ENCODE measurements at regions not wholly inside any gene's neighbourhood (a gene's known extent, or its start where the extent isn't known, plus 50 kb on each side); places are given as distances from the start of the nearest gene placed in this dataset.
A peak's percentile ranks its signal among the peaks of the same experiment; 100 is the strongest.
"Not testable (repeated sequence)": the region's sequence is repeated elsewhere in the genome, so short reads cannot be mapped to it uniquely, and the experiment has no call there.

DNA sequence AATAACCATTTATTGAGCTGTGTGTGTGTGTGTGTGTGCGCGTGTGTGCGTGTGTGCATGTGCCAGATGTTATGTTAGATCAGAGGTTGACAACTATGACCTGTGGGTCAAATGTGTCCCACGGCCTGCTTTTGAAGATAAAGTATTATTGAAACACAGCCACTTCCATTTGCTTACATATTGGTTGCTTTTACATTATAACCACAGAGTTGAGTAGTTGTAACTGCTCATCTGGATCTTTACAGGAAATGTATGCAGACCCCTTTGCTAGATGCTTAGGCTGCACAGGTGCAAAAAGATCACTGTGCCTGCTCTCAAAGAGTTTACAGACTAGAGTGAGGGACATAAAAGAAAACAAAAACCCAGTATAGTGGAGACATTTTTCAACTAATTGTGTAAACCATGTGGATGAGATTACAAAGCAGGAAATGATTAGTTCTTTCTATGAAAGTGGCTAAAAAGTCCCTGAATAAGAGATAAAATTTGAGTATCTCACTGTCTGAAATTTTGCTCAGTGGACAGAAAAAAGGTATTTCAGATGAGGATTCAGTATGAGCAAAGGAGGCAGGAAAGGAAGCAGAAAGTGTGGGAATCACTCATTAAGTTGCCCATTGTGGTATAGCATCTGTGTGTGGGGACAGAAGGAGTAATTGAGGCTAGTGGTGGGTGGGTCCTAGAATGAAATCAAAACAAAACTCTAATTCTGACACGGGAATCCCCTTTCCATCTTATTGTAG lies 188.4 kb downstream of the PAH start:
- DNase-seq (ENCODE audit: low spot score), result no peak

DNA sequence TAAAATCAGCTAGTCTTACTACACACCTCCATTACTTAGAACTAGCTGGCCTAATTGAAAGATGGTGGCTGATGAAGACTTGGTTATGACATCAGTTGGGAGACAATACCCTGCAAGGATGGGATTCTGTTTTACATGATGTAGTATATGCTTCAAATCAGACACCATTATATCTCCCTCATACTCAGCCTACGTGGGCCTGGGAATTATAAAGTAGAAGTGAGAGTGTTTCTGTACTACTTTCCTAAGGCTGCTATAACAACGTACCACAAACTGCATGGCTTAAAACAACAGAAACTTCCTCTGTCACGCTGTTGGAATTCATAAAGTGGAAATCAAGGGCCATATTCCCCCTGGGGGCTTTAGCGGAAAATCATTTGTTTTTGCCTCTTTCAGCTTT lies 190.4 kb downstream of the PAH start:
- no peak for DNase-seq (ENCODE audit: low spot score)

DNA sequence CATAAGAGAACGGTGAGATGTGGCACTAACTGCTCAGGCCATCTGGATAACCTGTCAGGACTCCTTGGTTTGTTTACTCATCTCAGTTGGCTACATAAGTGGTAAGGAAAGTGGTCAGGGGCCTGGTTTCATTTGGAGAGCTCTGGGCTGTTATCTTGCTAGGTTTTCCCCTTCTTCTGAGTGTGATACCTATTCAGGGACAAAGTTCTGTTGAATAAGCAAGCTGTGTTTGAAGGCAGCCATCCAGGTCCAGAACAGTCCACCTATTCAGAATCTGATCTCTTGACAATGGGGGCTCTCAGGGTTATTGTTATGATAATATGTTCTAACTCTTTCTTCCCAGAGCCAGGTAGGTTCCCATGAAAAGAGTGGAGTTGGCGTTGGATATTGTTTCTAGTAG lies 194.9 kb downstream of the PAH start:
- no peak for DNase-seq (ENCODE audit: low spot score)

DNA sequence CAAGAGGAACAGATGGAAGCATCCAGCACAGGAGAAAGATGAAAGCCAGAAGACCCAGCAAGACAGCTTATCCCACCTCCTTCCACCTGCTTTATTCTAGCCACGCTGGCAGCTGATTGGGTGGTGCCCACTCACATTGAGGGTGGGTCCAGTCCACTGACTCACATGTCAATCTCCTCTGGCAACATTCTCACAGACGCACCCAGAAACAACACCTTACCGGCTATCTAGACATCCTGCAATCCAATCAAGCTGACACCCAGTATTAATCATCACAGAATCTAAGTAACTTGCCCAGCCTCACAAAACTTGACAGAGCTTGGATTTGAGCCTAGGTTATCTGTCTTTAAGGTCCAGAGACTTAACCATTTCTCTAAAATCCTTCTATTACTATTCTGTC lies 208.9 kb downstream of the PAH start:
- DNase-seq (ENCODE audit: low spot score), result no peak

DNA sequence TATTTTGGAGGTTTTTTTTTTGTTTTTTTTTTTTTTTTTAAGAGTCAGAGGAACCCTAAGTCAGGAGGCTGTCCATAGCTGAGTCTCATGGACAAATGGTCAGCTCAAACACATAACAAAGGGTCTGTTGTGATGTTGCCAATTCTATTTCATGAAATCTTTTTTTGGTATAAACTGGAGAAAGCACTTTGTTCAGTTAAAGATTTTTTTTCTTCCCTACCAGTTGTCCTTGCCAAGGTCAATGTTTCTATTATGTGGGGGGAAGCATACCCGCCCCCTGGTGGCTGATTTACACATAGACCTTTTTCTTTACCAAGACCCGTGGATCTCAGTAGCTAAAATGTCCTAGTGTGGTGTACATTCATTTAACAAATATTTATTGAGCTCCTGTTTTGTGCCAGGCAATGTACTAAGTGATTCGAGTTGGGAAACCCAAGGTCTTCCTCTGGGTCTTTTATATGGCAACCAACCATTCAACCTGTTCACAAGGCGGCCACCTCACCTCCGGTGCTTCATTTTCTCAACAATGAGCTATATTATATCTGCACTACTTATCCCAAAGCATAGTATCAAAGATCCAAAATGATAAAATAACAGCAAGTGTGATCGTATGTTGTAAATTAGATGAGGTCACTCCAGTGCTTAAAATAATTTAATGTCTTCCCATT lies 214.5 kb downstream of the PAH start:
- peak; percentile 61 for DNase-seq (ENCODE audit: low spot score)

DNA sequence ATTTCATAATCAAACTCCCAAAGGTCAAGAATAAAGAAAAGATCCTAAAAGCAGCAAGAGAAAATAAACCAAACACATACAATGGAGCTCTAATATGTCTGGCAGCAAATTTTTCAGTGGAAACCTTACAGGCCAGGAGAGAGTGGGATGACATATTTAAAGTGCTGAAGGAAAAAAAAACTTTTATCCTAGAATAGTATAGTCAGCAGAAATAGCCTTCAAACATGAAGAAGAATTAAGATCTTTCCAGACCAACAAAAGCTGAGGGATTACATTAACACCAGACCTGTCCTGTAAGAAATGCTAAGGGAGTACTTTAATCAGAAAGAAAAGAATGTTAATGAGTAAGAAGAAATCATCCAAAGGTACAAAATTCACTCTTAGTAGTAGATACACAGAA lies 215.7 kb upstream of the IGF1 start:
- DNase-seq (ENCODE audit: low spot score), result no peak

DNA sequence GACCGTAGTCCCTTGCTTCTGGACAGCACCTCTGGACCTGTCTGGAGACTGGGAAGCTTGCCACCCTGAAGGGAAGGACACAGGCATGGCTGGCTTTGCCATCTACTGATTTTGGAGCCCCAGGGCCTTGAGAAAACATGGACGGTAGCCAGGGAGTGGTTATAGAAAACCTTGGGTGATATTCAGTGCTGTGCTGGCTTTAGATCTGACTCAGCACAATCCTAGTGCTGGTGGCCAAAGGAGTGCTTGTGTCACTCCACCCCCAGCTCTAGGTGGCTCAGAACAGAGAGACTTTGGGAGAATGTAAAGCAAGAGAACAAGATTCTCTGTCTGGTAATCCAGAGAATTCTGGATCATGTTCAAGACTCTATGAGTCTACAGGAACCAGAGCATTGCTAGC lies 214.5 kb upstream of the IGF1 start:
- no peak for DNase-seq (ENCODE audit: low spot score)

DNA sequence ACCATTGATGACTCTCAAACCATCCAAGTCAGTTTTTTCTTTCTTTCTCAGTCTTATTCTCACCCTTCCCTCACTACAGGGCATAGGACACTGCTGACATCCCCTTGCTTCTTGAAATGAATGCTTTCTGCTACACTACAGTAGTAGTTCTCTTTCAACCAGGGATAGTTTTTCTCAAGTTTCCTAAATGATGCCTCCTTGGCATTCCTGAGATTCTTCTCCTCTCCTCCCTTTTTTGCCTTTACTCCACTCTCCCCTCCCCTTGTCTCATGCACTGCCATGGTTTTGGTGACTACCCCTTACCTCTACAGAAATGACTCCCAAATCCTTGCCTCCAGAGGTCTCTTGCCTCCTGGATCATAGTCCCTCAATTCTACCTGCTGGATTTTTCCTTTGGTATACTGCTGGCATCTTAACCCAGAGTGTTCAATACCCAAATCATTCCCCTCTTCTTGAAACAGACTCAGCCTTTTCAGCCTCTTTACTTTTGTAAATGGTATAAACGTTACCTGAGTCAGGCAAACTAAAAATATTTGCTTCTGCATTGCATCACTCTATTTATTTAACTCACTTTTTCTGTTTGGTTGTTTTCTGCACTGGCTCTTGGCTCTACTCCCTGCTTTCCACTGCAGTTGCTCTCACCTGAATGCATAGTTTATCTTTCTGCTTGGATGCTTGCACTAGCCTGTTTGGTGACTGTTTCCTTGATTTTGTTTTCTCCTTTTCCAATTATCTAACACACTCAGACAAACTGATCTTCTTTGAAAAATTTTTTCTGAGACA lies 211.6 kb upstream of the IGF1 start:
- no peak for DNase-seq (ENCODE audit: low spot score)

DNA sequence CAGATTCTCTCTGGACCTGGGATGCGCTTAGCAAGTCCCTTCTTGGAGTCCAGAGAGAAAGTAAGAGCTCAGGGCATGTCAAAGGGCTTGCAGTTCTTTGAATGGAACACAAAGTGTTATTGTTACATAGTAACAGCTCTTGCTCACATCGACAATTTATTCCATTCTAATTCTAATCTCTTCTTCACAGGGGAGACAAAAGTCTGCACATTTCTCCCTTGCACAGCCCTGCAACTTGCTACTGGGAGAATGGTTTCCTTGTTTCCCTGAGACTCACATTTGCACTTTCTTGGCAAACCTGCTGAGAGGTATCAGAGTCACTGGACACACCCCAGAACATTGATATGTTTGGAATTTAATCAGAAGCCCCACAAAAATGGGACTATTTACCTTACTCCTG lies 209.9 kb upstream of the IGF1 start:
- no peak for DNase-seq (ENCODE audit: low spot score)

DNA sequence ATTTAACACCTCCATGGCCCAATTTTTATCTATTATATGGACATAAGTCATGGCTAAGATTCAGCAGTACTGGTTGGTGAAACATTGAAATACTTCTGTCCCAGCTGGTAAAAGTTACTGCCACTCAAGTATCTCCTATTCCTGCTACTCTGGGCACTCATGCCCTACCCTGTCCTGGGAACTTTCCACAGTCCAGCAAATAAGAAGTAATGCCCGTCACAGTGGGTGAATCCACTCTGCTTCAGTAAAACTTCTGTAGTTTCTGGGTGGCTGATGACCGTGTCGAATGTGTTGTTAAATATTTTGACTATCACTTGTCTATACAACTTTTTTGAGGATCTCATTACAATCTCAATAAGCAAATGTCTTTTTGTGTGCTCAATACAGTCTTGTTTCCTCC lies 209.3 kb upstream of the IGF1 start:
- peak; percentile 3 for DNase-seq (ENCODE audit: low spot score)

DNA sequence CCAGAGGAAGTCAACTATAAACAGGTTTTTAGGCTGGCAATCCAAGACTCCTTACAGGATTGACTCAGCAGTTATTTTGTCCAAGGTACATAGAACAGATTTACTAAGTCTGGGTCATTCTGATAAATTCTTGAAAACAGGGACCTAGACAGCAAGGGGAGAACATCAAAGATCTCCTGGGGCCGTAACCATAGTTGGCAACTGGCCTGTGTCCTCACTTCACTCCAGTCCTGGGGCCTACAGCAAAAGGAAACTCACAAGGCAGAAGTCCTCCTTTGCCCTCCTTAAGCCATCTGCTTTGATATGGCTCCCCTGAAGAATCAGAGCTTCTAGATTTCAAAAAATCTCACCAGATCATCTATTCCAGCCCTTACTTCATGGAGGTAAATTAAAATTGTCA lies 207.2 kb upstream of the IGF1 start:
- DNase-seq (ENCODE audit: low spot score), result no peak

DNA sequence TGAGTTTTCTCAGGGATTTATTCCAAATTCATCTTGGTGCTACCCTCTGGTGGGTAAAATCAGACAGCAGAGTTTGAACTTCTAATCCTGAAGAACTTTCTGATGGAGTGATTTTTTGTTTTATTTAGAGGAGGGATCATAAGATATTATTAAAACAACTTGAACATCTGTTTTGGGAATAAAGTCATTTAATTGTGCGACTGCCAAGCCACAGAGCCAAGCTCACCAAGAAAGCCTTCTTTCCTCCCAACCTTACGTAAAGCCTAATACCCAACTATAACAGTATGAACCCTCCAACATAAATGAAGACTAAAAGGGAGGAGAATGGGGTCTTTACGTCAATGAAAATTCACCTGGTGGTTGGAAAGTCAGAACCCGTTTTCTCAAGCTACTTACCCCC lies 205.5 kb upstream of the IGF1 start:
- no peak for DNase-seq (ENCODE audit: low spot score)

DNA sequence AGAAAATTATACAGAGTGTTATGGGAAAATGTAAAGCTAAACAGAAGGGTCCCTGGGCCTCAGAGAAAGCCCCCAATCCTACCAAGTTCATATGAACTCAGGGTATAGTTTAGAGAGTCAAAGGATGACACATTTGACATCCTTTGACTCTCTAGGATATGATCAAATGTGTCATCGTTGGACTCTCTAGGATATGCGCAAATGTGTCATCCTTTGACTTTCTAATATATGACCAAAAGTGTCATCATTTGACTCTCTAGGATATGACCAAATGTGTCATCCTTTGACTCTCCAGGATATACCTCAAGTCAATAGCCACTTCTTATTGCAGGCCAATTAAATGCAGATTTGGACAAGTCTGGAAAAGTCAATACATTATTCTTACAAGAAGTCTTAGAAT lies 204.8 kb upstream of the IGF1 start:
- DNase-seq (ENCODE audit: low spot score), result no peak

DNA sequence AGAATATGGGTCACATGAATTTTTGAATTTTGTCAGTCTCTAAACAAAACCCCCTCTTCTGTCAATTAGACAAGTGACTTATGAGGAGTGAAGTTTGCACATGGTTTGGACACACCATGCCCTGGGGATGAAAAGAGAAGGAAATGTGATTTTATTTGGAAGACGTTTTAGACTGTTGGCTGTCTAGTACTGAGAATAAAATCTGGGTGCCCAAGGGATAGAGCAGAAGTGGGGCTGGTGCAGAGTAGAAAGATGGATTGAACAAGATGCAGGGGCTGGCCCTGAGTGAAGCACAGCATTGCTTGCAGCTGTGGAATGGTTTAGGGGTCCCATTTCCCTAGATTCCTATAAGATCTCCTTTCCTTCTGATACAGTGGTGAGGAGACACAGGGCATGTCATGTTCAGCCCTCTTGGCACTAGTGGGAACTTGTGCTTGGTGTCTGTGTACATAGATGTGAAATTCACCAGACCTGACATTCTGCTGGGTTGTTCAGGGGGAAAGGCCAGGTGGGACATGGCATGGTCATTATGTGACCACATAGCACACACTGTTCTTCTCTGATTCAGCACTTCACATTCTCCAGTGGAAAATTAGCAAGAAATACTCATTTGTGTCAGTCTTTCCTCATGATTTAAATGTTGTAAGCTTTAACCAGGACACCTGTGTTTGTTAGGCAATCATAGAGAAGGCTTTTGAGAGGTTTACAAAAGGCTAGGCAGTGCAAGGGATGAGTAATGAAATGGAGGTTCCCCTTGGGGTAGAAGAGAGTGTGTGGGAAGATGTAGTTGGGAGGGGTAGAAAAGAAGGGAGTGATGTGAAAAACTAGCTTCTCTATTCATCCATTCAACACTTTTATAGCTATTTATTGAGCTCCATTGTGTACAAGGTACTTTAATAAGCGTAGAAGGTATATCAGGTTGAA lies 202.3 kb upstream of the IGF1 start:
- DNase-seq (ENCODE audit: low spot score), result no peak

DNA sequence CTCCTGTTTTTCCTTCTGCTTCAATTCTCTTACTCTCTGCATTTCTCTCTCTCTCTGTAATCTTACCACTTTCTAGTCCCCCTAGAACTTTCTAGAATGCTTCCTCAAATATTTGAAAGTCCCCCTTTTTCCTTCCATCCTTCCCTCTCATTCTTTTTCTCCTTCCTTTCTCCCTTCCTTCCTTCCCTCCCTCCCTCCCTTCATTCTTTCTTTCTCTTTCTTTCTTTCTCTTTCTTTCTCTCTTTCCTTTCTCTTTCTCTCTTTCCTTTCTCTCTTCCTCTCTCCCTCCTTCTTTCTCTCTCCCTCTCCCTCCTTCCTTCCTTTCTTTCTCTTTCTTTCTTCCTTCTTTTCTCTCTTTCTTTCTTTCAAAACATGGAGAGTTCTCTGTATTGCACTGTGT lies 201.4 kb upstream of the IGF1 start:
- DNase-seq (ENCODE audit: low spot score), result no peak

DNA sequence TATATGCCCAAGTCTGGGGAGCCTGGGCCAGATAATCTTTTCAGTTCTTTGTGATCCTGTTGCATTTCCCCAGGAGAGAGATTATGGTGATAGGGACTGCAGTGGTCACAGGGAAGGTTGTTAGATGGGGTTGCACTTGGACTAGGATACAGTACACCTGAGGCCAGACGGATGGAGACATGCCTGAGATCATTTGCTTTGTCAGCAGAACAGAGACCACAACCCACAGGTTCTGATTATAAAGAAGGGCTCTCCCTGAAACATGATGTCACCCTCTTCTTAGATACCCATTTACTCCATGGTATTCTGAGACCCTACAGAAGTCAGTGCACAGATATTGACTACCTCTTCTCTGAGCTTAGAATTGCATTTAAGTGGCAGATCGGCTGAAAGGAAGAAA lies 200.9 kb upstream of the IGF1 start:
- DNase-seq (ENCODE audit: low spot score), result no peak

DNA sequence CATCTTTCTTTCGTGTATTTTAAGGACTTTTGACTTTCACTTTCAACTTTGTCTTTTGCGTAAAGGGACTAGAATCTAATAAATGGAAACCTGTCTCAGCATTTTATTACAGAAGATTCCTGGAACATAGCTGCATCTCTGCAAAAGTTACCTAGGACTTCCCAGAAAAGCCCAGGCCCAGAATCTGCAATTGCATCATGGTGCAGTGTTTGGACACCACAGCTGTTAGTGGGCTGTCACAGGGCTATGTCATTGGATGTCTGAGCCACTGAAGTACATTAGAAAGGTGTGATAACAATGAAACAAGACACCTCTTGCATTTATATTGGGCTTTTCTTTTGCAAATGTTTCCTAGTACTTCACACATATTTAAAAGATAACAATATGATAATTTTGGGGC lies 199.9 kb upstream of the IGF1 start:
- no peak for DNase-seq (ENCODE audit: low spot score)

DNA sequence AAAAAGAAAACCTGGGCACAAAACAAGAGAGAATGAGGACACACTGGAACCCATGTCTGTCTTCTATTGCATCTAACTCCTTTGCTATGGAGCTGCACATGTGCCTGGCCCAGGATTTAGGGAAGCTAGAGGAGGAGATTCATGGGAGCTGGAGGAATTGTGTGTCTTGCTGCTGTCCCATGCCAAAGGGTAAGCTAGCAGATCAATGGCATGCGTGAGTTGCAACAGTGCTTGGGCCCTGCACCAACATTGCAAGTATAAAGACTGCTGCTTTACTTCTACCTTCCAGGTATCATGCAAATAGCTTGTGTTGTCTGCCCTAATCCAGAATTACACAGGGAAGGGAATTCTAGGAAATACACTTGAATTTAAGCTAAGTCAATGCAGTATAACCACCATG lies 196.4 kb upstream of the IGF1 start:
- no peak for DNase-seq (ENCODE audit: low spot score)

DNA sequence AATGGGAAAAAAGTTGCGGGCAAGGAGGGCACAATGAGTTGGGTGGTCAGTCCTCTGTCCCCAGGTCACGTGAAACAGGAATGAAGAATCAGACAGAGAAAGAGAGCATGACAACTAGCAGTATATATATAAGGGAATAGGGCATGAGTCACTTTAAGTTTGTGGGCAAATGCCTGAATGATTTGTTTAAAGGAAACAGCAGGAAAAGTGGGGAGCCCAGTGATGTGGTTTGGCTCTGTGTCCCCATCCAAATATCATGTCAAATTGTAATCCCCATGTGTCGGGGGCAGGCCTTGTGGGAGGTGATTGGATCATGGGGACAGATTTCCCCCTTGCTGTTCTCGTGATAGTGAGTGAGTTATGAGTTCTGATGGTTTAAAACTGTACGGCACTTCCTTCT lies 195.3 kb upstream of the IGF1 start:
- DNase-seq (ENCODE audit: low spot score), result peak; percentile 7

DNA sequence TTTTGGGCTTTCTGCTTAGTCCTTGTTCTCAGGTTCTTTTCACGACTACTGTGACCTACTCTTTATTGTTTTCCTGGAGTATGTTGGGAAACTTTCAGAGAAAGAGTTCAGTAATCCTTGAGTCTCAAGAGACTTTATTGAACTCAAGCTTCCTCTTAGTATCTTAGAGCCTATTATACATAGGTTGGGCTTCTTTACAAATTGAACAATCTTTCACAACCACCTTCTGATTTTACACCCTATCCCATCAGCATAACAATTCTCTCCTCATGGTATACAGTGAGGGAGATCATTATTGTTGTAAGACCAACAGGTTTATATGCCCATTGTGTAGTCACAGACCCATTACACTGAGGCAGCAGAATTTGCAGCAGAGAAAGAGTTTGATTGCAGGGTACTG lies 193.2 kb upstream of the IGF1 start:
- no peak for DNase-seq (ENCODE audit: low spot score)

DNA sequence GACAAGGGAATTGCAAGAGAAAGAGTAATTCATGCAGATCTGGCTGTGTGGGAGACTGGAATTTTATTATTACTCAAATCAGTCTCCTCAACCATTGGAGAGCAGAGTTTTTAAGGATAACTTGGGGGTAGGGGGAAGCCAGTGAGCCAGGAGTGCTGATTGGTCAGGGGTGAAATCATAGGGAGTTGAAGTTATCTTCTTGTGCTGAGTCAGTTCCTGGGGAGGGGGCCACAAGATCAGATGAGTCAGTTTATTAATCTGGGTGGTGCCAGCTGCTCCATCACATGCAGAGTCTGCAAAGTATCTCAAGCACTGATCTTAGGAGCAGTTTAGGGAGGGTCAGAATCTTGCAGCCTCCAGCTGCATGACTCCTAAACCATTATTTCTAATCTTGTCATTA lies 191.8 kb upstream of the IGF1 start:
- DNase-seq (ENCODE audit: low spot score), result not testable (repeated sequence)

DNA sequence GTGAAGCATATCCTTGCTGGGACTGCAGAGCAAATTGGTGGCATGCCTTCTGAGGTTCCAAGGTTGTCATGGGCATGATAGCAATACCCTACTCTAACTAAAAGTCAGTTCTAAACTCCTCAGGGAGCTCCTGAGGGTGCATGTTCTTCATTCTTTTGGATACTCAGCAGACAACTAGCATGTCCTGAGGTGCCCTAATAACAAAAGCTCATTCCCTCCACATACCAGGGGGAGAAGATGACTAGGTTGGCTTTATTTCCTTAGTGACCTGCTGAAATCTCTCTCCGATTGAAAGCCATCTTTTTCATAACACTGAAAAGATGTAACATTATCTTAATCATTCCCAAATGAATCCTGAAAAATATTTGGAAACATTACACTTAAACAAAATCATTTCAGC lies 188.7 kb upstream of the IGF1 start:
- DNase-seq (ENCODE audit: low spot score), result no peak
